ENCODE measurements at regions not wholly inside any gene's neighbourhood (a gene's known extent, or its start where the extent isn't known, plus 50 kb on each side); places are given as distances from the start of the nearest gene placed in this dataset.

DNA sequence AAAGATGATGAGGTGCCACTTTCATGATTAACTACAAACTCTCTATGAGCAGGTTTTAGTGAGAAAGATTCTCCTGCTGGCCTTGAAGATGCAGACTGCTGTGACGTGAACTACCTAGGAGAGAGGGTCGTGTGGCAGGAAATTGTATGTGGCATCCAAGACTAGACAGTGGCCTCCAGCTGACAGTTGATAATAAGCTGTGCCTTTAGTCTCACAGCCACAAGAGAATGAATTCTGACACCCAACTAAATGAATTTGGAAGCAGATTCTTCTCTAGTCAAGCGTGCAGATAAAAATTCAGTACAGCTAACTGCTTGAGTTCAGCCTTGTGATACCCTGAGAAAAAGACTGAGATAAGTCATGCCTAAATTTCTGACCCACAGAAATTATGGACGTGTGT is 169.0 kb upstream of the COL3A1 start:
- in situ Hi-C loops (cut with HindIII; ENCODE audit: low sequenced_read_pairs): no loop called here
- H3K4me3 ChIP-seq (ENCODE audit: low read depth, low read length): no peak overlapping the region
- no peak for DNase-seq (ENCODE audit: low read depth, low spot score)

DNA sequence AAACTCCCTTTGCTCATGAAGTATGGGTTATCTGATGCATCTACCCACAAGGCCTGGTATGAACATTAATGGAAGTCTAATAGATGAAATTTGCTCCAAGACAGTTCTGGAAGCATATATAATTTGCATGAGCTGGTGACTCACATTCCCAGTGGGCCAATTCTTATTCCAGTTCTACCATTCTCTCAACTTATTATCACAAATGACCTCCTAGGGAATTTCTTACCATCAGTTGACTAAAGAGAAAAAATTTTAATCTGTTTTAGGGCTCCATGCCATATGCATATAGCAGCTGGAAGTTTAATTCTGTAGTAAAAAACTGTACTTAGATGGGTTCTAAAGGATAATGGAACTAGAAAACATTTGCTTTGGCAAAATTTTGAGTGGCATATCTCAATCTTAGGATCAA is 165.2 kb upstream of the COL3A1 start:
- TF ChIP-seq, protein P1, sequence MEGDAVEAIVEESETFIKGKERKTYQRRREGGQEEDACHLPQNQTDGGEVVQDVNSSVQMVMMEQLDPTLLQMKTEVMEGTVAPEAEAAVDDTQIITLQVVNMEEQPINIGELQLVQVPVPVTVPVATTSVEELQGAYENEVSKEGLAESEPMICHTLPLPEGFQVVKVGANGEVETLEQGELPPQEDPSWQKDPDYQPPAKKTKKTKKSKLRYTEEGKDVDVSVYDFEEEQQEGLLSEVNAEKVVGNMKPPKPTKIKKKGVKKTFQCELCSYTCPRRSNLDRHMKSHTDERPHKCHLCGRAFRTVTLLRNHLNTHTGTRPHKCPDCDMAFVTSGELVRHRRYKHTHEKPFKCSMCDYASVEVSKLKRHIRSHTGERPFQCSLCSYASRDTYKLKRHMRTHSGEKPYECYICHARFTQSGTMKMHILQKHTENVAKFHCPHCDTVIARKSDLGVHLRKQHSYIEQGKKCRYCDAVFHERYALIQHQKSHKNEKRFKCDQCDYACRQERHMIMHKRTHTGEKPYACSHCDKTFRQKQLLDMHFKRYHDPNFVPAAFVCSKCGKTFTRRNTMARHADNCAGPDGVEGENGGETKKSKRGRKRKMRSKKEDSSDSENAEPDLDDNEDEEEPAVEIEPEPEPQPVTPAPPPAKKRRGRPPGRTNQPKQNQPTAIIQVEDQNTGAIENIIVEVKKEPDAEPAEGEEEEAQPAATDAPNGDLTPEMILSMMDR (IDR thresholded peaks at IDR 0.05; ENCODE audit: low read depth, low read length): no peak
- H3K4me3 ChIP-seq (ENCODE audit: low read depth, low read length): no peak overlapping the region
- DNase-seq (ENCODE audit: low read depth, low spot score): peak; percentile 88
- in situ Hi-C loops (cut with HindIII; ENCODE audit: low sequenced_read_pairs): no loop called here

More for the DNA sequence above, 169.0 kb upstream of the COL3A1 start:
- TF ChIP-seq, protein P1 (IDR thresholded peaks at IDR 0.05; ENCODE audit: low read depth, low read length): no peak

DNA sequence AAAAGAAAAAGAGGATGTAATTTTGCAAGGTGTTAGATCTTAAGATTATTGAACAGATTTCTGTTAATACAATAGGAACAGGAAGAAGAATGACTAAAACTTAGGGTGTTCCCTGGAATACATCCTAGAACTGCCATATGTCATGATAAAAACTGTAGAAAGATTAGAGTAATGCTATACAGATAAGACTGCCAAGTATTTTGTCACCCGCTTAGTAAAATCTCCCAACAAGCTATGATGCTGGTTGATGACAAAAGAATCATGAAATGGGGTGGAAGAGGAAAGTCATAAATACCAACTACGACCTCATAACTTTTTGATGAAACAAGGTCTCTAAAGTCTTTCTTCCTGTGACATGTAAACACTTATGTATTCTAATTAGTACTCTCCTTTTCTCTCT is 163.6 kb upstream of the COL3A1 start:
- in situ Hi-C loops (cut with HindIII; ENCODE audit: low sequenced_read_pairs): no loop called here
- DNase-seq (ENCODE audit: low read depth, low spot score): no peak
- TF ChIP-seq, protein P1 (IDR thresholded peaks at IDR 0.05; ENCODE audit: low read depth, low read length): no peak
- no peak overlapping the region for H3K4me3 ChIP-seq (ENCODE audit: low read depth, low read length)

DNA sequence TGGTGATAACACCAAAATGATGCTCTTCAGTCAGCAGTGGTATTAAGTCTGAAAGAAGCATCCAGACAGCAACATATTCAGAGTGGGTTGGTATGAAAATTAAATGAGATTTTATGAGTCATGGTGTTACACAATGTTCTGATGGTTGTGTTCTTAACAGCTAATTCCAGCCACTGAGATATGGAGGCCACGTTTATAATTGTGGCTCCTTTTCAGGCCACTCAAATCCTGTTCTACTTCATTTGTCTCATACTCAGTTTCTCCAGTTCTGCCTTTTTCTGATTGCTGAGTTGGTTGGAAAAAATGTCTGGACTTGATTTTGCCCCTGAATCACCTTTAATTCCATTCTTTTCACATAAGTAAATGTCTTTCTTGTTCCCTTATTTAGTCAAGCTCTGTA is 162.7 kb upstream of the COL3A1 start:
- in situ Hi-C loops (cut with HindIII; ENCODE audit: low sequenced_read_pairs): no loop called here
- TF ChIP-seq, protein P1 (IDR thresholded peaks at IDR 0.05; ENCODE audit: low read depth, low read length): no peak
- peak; percentile 77 for DNase-seq (ENCODE audit: low read depth, low spot score)
- no peak overlapping the region for H3K4me3 ChIP-seq (ENCODE audit: low read depth, low read length)

DNA sequence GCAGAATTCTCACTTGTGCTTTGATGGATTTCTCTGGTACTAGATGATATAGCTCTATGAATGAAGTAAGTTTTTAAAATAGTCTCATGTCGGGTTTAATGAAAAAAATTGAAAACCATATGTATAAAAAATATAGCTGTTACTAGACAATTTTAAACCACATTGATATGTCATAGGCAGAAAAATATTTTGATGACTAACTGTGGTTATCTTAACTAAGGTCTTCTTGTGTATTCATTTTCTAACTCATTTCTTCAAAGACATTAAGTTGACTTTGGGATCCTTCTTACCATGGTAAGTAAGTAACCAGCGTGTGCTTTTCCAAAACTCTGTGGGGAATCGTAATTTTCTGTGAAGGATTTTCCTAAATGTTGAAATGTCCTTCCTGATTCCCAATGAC is 160.9 kb upstream of the COL3A1 start:
- TF ChIP-seq, protein P1 (IDR thresholded peaks at IDR 0.05; ENCODE audit: low read depth, low read length): no peak
- in situ Hi-C loops (cut with HindIII; ENCODE audit: low sequenced_read_pairs): no loop called here
- no peak overlapping the region for H3K4me3 ChIP-seq (ENCODE audit: low read depth, low read length)
- peak; percentile 60 for DNase-seq (ENCODE audit: low read depth, low spot score)

DNA sequence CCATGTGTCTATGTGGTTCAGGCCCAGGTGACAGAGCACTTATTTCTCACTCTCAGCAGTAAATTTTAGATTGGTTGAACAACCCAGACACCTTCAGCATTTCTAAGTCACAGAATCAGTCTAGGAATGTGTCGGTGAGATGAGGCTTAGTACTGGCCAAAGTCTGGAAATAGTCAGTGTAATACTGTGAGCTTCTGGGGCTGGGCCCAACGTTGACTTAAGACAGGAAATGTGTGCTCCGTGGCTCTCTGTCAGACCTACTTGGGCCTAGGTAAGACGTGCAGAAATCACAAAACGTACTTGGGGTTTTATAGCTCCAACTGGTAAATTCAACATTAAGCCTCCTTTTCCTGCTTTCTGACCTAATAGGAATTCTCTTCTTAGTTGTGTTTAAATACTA is 160.3 kb upstream of the COL3A1 start:
- TF ChIP-seq, protein P1 (IDR thresholded peaks at IDR 0.05; ENCODE audit: low read depth, low read length): no peak
- no peak overlapping the region for H3K4me3 ChIP-seq (ENCODE audit: low read depth, low read length)
- in situ Hi-C loops (cut with HindIII; ENCODE audit: low sequenced_read_pairs): no loop called here
- DNase-seq (ENCODE audit: low read depth, low spot score): peak; percentile 31

DNA sequence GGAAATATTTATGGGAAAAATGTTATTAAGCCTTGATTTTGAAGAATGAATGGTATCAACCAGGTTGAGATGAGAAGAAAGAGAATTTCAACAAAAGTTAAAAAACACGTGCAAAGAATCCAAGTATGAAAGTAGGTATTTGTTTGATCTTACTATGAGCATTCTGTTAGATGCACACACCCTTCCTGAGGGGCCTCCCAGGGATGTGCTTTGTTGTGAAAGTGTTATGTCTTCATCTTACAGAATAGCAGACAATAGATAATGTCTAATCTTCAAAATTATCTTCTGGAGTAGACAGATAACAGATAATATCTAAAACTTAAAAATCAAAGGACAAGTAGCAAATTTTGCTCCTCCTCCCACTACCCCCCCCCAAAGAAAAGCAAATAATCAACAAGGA is 155.2 kb upstream of the COL3A1 start:
- TF ChIP-seq, protein P1 (IDR thresholded peaks at IDR 0.05; ENCODE audit: low read depth, low read length): no peak
- H3K4me3 ChIP-seq (ENCODE audit: low read depth, low read length): no peak overlapping the region
- in situ Hi-C loops (cut with HindIII; ENCODE audit: low sequenced_read_pairs): no loop called here
- no peak for DNase-seq (ENCODE audit: low read depth, low spot score)
